Aorta (tissue), 5 donors: ENCODE measurements at regions not wholly inside any gene's neighbourhood (a gene's known extent, or its start where the extent isn't known, plus 50 kb on each side); places are given as distances from the start of the nearest gene placed in this dataset.

Source experiments
- ATAC-seq: fragments of 200-7000 bp; cut with Tn5 transposase; one replicate; pipeline ENCODE4 v1.9.1; 2022; ENCODE audit warnings: moderate library complexity; ENCODE audit not compliant: low FRiP score
- DNase-seq, 2 donors: peaks; one replicate each; pipeline ENCODE4 v3.0.0-alpha.2; 2020
- H3K27ac ChIP-seq, 2 donors: one replicate each; pipeline ENCODE4 v1.5.1; 2013; ENCODE audit warnings: low read length in 2 of 2, mild to moderate bottlenecking in 2 of 2, moderate library complexity in 2 of 2, control low read depth in 1 of 2, inconsistent platforms in 1 of 2, low read depth in 1 of 2
- H3K27me3 ChIP-seq, 2 donors: one replicate each; pipeline ENCODE4 v1.6.1; 2013; ENCODE audit warnings: control low read depth in 1 of 2, low read length in 1 of 2, mild to moderate bottlenecking in 1 of 2, moderate library complexity in 1 of 2; ENCODE audit not compliant: insufficient read depth in 2 of 2, control insufficient read depth in 1 of 2
- H3K36me3 ChIP-seq, 2 donors: one replicate each; pipeline ENCODE4 v1.6.1; 2013; ENCODE audit warnings: control low read depth in 1 of 2, low read length in 1 of 2, mild to moderate bottlenecking in 1 of 2; ENCODE audit not compliant: insufficient read depth in 2 of 2, control insufficient read depth in 1 of 2
- H3K4me1 ChIP-seq, 2 donors: one replicate each; pipeline ENCODE4 v1.6.1; 2013; ENCODE audit warnings: low read length in 2 of 2, control low read depth in 1 of 2, mild to moderate bottlenecking in 1 of 2, moderate library complexity in 1 of 2; ENCODE audit not compliant: insufficient read depth in 2 of 2, control insufficient read depth in 1 of 2
- H3K4me3 ChIP-seq, 2 donors: one replicate each; pipeline ENCODE4 v1.5.1; 2013; ENCODE audit warnings: low read length in 2 of 2, control low read depth in 1 of 2, mild to moderate bottlenecking in 1 of 2
- H3K9me3 ChIP-seq: one replicate; pipeline ENCODE4 v1.6.1; 2013; ENCODE audit warnings: mild to moderate bottlenecking, low read length; ENCODE audit not compliant: control insufficient read depth
- WGBS, 2 donors: extraction: QIAGEN DNeasy Blood & Tissue Kit; methylation state at CpG; one replicate each; pipeline ENCODE4 v1.1.7; 2013; 5-methylcytosine and 5-hydroxymethylcytosine counted together
- intact Hi-C, 2 donors: fragments of 100-400 bp; cut with DNase I; formaldehyde crosslinking; loops; one replicate each; pipeline versions ENCODE4 v1.14.2 to v1.15.0; 2022
- donor health status: healthy with polysubstance abuse.
- donor health status: Bipolar disorder and iron deficiency.
- donor health status: DM: no; HTN: no; CAD: no.
- donor health status: DM: no; HTN: no; CAD: no.
- donor health status: DM: yes; HTN: yes; CAD: no.

DNA sequence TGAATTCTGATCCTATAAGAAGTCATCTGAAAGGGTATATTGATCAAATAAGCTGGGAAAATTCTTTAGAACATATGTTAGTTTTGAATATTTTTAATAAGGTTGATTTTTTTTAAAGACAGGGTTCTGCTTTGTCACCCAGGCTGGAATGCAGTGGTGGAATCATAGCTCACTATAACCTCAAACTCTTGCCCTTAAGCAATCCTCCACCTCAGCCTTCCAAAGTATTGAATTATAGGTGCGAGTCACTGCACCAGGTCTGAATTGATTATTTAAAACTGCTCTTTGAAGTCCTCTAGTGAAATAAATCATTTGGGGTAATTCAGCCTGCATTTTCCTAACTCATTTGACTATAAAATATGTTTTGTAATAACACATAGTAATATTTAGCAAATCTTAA is 812.3 kb downstream of the PDHA2 start:
- 92 to 94% methylated on average over 1 of the region's 1 CpG for WGBS, 2 donors
- H3K4me1 ChIP-seq: no peaks in the 10 kb centered on the region
- DNase-seq (no peak), ATAC-seq (no peak)
- no peaks in the 10 kb centered on the region for H3K9me3 ChIP-seq
- no peak overlapping the region for H3K27ac ChIP-seq
- H3K36me3 ChIP-seq: no peaks in the 10 kb centered on the region
- H3K4me3 ChIP-seq: no peak overlapping the region
- intact Hi-C loops: no loop called here
- no peaks in the 10 kb centered on the region for H3K27me3 ChIP-seq

DNA sequence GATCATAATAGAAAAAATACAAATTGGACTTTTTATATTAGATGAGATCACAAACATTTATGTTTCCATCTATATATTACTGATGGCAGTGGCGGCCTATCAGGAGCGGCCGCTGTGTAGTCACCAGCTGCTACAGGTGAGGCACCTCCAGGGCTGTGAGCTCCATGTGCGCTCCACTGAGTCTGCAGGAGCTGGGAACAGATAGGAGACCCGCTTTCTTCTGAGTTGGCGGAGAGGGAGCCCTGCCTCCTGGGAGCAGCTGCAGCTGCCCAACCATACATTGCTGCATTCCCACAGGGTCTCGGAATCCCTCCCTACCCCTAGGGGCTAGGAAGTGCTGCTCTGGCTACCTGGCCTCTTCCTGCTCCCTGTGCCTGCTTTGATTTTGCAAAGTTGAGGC is 812.9 kb downstream of the PDHA2 start:
- WGBS, 2 donors: 91 to 95% methylated on average over 7 of the region's 7 CpGs
- no peaks in the 10 kb centered on the region for H3K9me3 ChIP-seq
- intact Hi-C loops: no loop called here
- H3K27ac ChIP-seq: no peak overlapping the region
- H3K4me1 ChIP-seq: no peaks in the 10 kb centered on the region
- ATAC-seq: no peak
- DNase-seq: no peak
- no peaks in the 10 kb centered on the region for H3K36me3 ChIP-seq
- no peaks in the 10 kb centered on the region for H3K27me3 ChIP-seq
- no peak overlapping the region for H3K4me3 ChIP-seq

DNA sequence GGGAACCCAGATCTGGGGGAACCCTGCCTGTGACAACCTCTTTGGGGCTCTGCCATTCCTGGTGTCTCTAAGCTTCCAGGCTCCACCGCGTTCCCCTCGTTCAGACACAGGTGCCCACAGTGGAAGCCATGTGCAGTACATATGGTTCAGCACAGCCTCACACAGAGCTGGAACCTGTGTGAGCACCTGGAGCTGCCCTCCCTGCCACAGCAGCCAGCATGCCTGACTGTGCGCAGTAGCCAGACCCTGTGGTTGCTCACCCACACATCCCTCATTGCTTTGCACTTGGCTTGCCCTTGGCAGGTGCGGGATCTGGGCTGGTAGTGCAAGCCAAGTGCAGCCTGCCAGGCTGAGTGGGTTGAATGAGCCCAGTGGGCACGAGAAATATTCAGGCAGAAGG is 814.2 kb downstream of the PDHA2 start:
- intact Hi-C loops: no loop called here
- Histone ChIP-seq H3K27me3 (no peaks in the 10 kb centered on the region), H3K27ac (no peak overlapping the region), H3K9me3 (no peaks in the 10 kb centered on the region), H3K4me1 (no peaks in the 10 kb centered on the region), H3K4me3 (no peak overlapping the region), H3K36me3 (no peaks in the 10 kb centered on the region)
- WGBS, 2 donors: 92% methylated on average over 6 of the region's 6 CpGs
- DNase-seq (no peak), ATAC-seq (no peak)

DNA sequence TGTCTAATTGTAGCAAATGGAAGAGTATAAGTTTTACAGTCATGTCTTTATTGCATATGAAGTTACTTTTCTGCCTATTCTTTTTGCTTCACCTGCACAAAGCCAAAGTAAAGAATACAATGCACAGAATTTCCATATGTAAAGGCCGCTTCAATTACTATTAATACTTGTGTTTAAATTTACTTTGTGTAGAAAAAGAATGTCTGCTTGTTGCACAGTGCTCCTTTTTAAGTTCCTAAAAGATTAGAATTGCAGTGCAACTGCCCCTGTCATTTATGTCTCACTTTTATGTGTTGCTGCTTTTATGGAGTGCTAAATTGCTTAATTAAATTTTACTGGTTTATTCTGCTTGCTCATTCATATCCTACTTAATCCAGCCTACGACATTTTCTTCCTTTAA is 830.5 kb downstream of the PDHA2 start:
- WGBS, 2 donors: 64 to 74% methylated on average over 2 of the region's 2 CpGs
- Histone ChIP-seq H3K4me1 (no peaks in the 10 kb centered on the region), H3K27ac (no peak overlapping the region), H3K4me3 (no peak overlapping the region), H3K27me3 (no peaks in the 10 kb centered on the region), H3K9me3 (no peaks in the 10 kb centered on the region), H3K36me3 (no peaks in the 10 kb centered on the region)
- intact Hi-C loops: no loop called here
- DNase-seq (no peak), ATAC-seq (no peak)

DNA sequence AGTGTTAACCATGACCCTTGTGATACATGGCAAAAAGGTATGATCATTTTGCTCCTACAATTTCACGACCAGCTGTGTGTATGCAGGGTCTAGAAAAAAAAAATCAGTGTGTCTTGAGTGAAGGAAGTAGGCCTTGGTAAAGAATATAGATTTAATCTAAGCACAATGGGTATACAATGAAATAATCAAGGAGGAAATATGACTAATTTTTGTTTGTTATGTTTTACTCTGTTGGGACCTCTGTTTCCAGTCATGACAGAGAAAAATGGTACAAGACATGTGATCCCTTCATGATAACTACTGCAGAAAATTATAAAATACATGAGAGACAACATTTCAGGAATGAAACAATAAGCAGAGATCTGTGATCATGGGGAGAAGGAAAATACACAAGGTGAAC is 835.5 kb downstream of the PDHA2 start:
- no peaks in the 10 kb centered on the region for H3K27me3 ChIP-seq
- H3K9me3 ChIP-seq: no peaks in the 10 kb centered on the region
- intact Hi-C loops: no loop called here
- ATAC-seq (no peak), DNase-seq (no peak)
- WGBS, 2 donors: 80 to 89% methylated on average over 1 of the region's 1 CpG
- H3K4me3 ChIP-seq: no peak overlapping the region
- no peaks in the 10 kb centered on the region for H3K36me3 ChIP-seq
- no peak overlapping the region for H3K27ac ChIP-seq
- H3K4me1 ChIP-seq: no peaks in the 10 kb centered on the region

DNA sequence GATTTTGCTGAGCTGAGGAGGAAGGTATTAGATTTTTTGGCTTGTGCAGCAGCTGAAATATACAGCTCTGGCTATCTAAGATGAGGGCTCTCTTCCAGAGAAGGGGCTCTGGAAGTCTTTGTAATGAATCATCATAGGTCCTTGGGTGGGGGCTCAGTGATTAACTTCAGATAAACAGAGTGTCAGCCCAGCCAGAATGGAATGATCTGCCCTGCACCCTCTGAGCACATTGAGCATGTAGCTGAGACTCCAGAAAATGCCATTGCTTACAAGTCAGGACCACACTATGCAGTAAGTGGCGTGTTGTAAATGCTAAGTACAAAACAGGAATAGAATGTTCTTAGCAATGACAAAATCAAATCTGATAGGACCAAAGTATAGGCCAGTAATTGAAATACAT is 836.0 kb downstream of the PDHA2 start:
- DNase-seq: no peak
- no peak overlapping the region for H3K27ac ChIP-seq
- no peaks in the 10 kb centered on the region for H3K36me3 ChIP-seq
- no peaks in the 10 kb centered on the region for H3K9me3 ChIP-seq
- H3K4me1 ChIP-seq: no peaks in the 10 kb centered on the region
- no peaks in the 10 kb centered on the region for H3K27me3 ChIP-seq
- no peak overlapping the region for H3K4me3 ChIP-seq
- WGBS, 2 donors: 73 to 75% methylated on average over 1 of the region's 1 CpG
- intact Hi-C loops: no loop called here
- no peak for ATAC-seq

DNA sequence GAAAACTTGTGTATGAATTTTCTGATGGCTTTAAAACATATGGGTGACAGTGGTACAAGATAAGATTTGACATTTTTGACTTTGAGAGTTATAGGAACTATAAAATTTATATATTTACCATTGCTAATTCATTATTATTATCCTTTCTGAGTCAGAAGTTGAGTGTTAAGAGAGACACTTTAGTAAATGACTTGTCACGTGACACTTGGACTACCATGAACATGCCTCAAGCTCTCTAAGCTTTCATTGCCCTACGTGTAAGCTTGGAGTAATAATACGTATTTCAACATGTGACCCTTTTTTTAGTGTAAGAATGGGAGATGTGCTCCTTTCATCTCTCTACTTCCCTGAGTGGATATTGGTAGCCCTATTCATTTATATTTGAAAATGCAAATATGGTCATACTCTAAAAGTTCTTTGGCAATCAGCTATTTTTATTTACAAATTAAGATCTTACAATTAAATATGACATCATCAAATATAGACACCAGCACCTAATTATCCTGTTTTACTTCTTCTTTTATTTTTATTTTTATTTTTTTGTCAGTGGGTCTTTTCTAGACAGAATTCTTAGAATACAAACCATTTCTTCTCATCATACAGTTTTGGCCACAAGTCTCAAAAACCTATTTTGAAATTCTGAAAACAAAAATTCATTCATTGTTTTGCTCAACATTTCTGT is 837.0 kb downstream of the PDHA2 start:
- intact Hi-C loops: no loop called here
- Histone ChIP-seq H3K27ac (no peak overlapping the region), H3K4me3 (no peak overlapping the region), H3K27me3 (no peaks in the 10 kb centered on the region), H3K36me3 (no peaks in the 10 kb centered on the region), H3K9me3 (no peaks in the 10 kb centered on the region), H3K4me1 (no peaks in the 10 kb centered on the region)
- WGBS, 2 donors: 60 to 70% methylated on average over 3 of the region's 3 CpGs
- no peak for ATAC-seq
- no peak for DNase-seq

DNA sequence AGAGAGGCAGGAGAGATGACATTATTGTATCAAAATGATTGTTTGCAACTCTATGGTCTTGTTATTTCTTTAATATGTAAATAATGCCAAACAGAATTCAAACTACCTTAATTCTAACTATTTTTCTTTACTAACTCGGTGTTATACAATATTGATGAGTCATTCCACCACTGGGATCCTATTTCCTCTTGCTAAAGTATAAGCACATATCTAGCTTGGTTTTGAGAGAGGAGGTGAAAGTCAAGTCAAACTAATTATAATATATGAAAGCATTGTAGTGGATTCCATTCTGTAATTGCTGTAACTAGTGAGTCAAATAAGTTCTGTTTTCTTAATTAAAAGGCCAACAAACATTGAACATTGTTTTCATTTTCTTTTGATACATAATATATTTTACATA is 837.6 kb downstream of the PDHA2 start:
- WGBS, 2 donors: 46 to 56% methylated on average over 1 of the region's 1 CpG
- H3K9me3 ChIP-seq: no peaks in the 10 kb centered on the region
- no peak overlapping the region for H3K27ac ChIP-seq
- DNase-seq (no peak), ATAC-seq (no peak)
- no peaks in the 10 kb centered on the region for H3K27me3 ChIP-seq
- H3K36me3 ChIP-seq: no peaks in the 10 kb centered on the region
- H3K4me3 ChIP-seq: no peak overlapping the region
- no peaks in the 10 kb centered on the region for H3K4me1 ChIP-seq
- intact Hi-C loops: no loop called here

DNA sequence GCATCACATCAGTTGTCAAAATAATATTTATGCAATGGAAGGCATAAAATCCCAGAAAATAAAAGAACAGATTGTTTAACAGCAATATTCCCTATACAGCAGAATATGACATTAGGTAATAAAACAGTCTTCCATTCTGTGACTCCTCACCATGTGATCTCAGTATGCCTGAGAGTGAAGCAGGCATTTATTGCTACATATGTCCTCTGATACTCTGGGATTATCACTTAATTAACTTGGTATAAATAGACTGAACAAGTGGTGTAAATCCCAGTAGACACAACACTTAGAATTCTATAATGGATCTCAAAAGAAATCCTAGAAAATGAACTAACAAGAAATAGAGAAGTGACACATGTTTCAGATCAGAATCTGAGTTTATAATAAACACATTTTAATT is 841.3 kb downstream of the PDHA2 start:
- intact Hi-C loops: no loop called here
- H3K27ac ChIP-seq: no peak overlapping the region

More for the DNA sequence above, 841.3 kb downstream of the PDHA2 start:
- DNase-seq (no peak), ATAC-seq (no peak)
- Histone ChIP-seq H3K27me3 (no peaks in the 10 kb centered on the region), H3K4me3 (no peak overlapping the region), H3K4me1 (no peaks in the 10 kb centered on the region), H3K36me3 (no peaks in the 10 kb centered on the region), H3K9me3 (no peaks in the 10 kb centered on the region)
